Right lobe of liver (tissue), 4 donors: ENCODE measurements at regions not wholly inside any gene's neighbourhood (a gene's known extent, or its start where the extent isn't known, plus 50 kb on each side); places are given as distances from the start of the nearest gene placed in this dataset.

Source experiments
- CTCF ChIP-seq, 4 donors: fragments of 200-600 bp in 3 of 4; fragments of 450-650 bp in 1 of 4; IDR thresholded peaks; one replicate each; pipeline versions ENCODE4 v1.5.1 to v1.8.0; 2016 to 2022; ENCODE audit warnings: antibody characterized with exemption in 4 of 4, mild to moderate bottlenecking in 2 of 4
- POLR2A ChIP-seq: fragments of 450-650 bp; IDR thresholded peaks from one replicate; pipeline ENCODE4 v1.6.1; 2017; ENCODE audit warnings: antibody characterized with exemption, mild to moderate bottlenecking
- donor health status: DM: no; HTN: no; CAD: no.
- donor health status: DM: no; HTN: no; CAD: no.
- donor health status: DM: no; HTN: yes; CAD: no.

GRCh38 chr22:47842119-47842518 lies 1079.7 kb downstream of the TBC1D22A start:
- no peak for TF ChIP-seq POLR2A
- TF ChIP-seq CTCF (IDR thresholded peaks at IDR 0.05): no peak
